ENCODE measurements at regions not wholly inside any gene's neighbourhood (a gene's known extent, or its start where the extent isn't known, plus 50 kb on each side); places are given as distances from the start of the nearest gene placed in this dataset.
A peak's percentile ranks its signal among the peaks of the same experiment; 100 is the strongest.

- no peak for DNase-seq (ENCODE audit: low spot score)
Observed at GRCh38 chr11:70764356-70764905, 366.1 kb downstream of the CTTN start.

DNA sequence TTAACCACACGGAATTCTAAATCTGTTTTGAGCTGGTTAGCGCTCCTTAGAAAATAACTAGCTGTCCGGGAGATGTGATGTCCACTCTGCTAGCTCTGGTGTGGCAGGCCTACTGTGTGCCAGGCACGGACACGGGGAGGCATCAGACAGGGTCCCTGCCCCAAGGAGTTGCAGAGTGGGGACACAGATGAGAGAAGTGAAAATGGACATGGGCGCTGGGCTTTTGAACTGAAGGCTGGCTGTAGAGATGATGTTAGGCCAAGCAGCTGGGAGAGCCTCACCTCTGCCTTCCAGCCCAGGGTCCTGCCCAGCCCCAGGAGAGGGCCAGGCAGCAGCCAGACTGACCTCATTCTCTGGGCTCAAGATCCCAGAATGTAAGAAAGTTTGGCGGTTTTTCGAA, 368.6 kb downstream of the CTTN start:
- DNase-seq (ENCODE audit: low spot score) = no peak

DNA sequence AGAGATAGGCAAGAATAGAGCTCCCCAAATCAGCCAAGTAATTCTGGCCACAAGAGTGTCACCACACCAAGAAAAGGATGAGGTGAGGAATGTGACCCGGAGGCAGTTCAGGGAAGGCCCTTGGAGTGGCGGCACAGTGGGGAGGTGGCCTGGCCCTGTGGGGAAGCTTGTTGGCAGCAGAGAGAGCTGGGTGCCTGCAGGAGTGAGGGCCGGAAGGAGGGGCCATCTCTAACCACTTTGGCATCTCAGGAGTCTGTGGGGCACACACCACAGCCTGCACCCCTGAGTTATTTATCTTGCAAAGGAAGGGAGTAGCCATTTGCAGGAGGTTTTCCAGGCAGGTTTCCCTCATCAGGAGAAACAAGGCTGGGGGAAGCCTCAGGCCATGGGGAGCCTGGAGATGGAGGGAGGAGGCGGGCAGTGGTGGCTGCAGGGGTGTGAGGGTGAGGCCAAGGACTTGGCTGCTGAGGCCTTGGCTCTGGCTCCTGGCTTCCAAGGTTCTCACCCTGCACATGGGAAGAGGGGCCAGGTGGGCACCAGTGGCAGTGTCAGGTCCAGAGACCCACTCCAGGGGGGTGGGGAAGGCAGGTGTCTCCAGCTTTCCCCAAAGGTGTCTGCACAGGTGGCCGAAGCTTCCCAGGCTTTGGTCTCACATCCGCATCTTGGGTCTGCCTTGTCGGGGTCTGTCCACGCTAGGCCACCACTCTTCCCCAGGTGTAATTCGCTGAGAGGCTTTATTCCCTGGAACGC, 370.2 kb downstream of the CTTN start:
- no peak for DNase-seq (ENCODE audit: low spot score)

- DNase-seq (ENCODE audit: low spot score) = no peak
Observed at GRCh38 chr11:70769106-70769505, 370.8 kb downstream of the CTTN start.

DNA sequence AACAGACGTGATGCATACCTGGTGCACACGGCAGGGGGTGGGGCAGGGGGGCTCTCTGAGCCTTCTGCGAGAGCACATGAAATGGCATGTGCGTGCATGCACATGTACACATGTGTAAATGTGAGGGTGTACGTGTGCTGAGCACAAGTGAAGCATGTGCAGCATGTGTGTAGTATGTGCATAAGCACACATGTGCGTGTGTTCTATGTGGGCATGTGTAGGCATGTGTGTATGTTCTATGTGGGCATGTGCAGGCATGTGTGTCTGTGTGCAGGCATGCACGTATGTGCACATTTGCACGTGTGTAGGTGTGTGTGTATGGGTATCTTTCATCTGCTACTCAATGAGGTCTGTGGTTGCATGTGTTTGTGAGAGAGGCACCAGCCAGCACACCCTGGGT, 371.2 kb downstream of the CTTN start:
- no peak for DNase-seq (ENCODE audit: low spot score)

DNA sequence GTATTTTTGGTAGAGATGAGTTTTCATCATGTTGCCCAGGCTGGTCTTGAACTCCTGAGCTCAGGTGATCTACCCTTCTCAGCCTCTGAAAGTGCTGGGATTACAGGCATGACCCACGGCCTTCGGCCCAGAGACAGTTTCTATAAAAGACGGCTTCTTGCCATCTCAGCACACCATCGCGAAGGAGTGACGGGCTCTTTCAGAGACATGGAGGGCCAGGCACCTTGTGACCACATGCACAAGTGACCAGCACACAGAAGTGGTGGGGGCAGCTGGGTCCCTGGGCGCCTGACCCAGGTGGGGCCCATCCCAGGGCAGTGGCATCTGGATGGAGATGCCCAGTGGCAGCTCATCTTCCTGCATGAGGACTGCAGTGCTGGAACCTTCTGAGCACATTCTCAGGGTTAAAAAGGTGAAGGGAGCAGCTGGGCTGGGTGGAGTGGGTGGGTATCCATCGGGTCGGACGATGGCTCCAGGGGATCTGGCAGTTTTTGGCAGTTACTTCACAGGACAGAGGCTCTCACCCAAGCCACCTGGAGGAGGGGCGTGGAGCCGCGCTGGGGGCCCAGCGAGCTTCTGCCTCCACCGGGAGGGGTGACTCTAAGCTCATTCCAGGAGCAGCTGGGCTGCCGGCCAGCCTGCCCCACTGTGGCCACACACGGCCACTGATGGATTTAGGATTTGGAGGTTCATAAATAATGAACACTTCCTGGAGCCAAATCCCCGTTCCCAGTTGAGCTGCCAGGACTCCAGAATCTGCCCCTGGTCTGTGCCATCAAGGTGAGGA, 373.0 kb downstream of the CTTN start:
- no peak for DNase-seq (ENCODE audit: low spot score)

- no peak for DNase-seq (ENCODE audit: low spot score)
Observed at GRCh38 chr11:70772950-70773349, 374.6 kb downstream of the CTTN start.

GRCh38 chr11:70775386-70776075, 377.2 kb downstream of the CTTN start:
- DNase-seq (ENCODE audit: low spot score) = no peak

- no peak for DNase-seq (ENCODE audit: low spot score)
Observed at GRCh38 chr11:70776914-70777532, 378.7 kb downstream of the CTTN start.

DNA sequence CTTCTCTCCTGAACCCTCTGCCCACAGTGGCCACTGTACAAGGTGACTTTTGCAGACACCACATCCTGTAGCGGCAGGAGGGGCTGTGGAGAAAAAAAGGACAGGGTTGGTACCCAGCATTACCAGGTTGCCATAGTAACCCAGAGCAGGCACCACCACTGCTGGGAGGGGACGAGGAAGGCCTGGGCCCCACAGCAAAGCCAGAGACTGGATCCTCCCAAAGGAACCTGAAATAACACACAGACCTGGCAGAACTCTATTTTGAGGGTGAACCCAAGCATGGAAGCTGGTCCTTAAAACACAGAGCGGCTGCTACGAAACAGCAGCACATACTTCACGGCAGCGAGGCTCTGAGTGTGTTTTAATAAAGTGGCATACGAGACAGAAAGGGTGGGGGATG, 380.6 kb downstream of the CTTN start:
- DNase-seq (ENCODE audit: low spot score) = no peak

GRCh38 chr11:70779433-70780245, 381.3 kb downstream of the CTTN start:
- no peak for DNase-seq (ENCODE audit: low spot score)

DNA sequence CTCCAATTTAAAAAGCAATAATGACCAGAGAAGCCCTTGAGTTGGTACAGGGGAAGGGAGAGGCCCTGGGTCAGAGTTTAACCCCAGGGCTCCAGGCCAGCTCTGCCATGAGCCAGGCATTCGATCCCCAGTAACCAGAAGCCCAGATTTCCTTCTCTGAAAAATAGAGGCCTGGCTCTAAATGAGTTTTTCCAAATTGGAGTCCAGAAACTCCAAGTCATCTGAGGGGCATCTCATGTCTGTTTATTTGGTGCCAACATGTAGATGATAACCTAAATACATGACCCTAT, 381.9 kb downstream of the CTTN start:
- no peak for DNase-seq (ENCODE audit: low spot score)

DNA sequence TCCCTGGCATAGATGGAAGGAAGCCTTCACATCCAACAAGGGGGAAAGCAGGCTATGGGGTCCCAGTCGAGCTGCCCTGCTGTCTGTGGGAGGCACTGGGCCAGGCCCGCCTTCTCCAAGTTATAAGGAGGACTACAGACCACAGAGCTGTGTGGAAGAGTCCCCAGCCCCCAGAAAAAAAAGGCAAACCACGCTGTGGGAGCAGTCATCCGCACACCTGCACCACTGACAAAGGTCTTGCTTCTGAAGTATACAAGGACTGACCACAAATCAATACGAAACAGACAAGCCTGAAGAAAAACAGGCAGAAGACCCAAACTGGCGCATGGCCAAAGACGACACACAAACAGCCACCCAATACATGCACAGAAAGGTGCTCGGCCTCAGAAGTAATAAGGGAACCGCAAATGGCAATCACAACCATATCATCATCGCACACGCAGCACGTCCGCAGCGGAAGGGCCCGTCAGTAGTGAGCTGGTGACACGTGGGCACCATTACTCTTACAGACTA, 384.1 kb downstream of the CTTN start:
- no peak for DNase-seq (ENCODE audit: low spot score)

GRCh38 chr11:70783356-70783755, 385.0 kb downstream of the CTTN start:
- DNase-seq (ENCODE audit: low spot score) = no peak

GRCh38 chr11:70783821-70784220, 385.5 kb downstream of the CTTN start:
- no peak for DNase-seq (ENCODE audit: low spot score)

- no peak for DNase-seq (ENCODE audit: low spot score)
Observed at GRCh38 chr11:70785372-70785771, 387.0 kb downstream of the CTTN start.

DNA sequence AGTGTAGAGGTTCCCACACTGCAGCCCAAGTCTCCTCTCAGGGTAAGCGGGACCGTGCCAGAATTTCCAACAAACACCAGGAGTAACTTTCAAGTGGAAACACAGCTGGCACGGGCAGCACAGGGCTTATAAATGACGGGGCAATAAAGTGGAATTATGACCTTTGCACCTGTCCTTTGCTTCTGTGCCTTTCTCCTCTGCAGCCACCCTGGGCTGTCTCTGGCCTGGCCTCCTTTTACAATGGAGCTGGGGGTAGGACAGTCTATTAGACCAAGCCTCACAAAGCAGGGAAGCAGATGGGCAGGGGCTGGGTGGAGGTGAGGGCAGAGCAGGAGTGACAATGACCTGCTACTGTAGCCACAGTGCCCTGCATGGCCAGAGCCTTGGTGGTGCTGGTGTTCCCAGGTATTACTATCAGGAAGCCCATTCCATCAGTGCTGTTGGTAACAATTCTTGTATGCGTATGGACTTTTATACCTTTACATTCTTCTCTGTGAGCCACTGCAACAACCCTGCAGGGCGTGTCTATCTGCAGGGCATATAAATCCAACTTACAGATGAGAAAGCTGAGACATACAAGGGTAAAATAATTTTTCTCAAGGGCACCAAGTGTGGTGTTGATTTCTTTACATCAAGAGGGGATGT, 387.8 kb downstream of the CTTN start:
- DNase-seq (ENCODE audit: low spot score) = no peak

DNA sequence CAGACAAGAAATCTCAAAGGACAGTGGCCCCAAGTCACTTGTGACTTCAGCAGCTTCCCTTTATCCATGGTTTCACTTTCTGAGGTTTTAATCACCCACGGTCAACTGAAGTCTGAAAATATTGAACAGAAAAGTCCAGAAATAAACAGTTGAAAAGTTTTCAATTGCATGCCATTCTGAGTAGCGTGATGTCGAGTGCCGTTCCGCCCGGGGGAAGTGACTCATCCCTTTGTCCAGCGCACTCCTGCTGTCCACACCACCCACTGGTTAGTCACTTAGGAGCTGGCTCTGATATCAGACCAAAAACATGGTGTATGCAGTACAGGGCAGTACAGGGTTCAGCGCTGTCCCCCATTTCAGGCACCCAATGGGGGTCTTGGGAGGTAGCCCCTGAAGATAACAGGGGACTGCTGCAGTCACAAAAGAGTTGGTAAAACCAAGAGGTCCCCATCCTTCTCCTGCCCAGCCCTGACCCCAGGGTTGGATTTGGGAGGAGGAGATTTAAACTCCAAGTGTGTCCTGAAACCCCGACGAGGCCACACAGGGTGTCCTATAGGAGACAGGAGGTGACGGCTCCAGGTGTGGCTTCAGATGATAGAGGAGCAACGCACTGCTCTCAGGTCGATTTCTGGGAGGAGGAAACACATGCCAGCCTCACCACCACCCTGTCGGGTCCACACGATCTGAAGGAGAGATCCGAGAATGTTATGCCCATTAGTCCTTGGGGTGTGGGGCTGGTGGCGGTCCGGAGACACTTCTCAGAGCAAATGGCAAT, 390.1 kb downstream of the CTTN start:
- DNase-seq (ENCODE audit: low spot score) = peak; percentile 89

DNA sequence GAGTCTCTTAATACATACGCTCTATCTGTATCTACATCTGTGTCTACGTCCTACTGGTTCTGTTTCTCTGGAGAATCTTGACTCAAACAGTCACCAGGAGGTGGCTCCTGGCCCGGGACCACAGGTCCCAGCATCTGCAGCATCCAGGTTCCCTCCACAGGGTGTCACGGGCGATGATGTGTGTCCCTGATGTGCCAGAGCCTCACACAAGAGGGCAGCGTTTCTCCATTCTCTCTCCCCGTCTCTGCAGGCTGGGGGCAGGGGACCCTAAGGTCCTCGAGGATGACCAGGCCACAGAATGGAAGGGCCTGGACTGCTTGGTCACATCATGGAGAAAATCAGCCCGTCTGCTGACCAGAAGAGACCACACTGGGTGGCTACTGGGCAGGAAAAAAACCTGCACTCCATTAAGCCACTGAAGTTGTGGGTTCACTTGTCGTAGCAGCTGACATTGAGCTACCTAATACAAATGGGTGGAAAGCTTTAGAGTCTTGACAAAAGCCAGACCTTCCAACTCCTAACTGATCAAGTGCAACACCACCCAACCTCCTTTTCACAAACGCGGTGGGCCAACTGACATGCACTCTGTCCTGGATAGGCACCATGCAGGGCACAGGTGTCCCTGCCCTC, 392.5 kb downstream of the CTTN start:
- DNase-seq (ENCODE audit: low spot score) = no peak
